Left renal cortex interstitium (tissue), 4 donors: ENCODE measurements at regions not wholly inside any gene's neighbourhood (a gene's known extent, or its start where the extent isn't known, plus 50 kb on each side); places are given as distances from the start of the nearest gene placed in this dataset.

Source experiments
- DNase-seq, 4 donors: peaks; one replicate each; pipeline ENCODE4 v3.0.0-alpha.2; 2013; ENCODE audit warnings: low read depth in 4 of 4, low spot score in 2 of 4, missing footprints in 1 of 4

- no peak for DNase-seq
Observed at GRCh38 chr10:131743190-131744151, 157.3 kb upstream of the PPP2R2D start.

GRCh38 chr10:131744346-131744745 lies 156.5 kb upstream of the PPP2R2D start:
- no peak for DNase-seq

GRCh38 chr10:131745591-131745990 lies 155.2 kb upstream of the PPP2R2D start:
- DNase-seq: no peak

GRCh38 chr10:131746241-131746711 lies 154.5 kb upstream of the PPP2R2D start:
- no peak for DNase-seq

GRCh38 chr10:131746785-131747184 lies 154.0 kb upstream of the PPP2R2D start:
- no peak for DNase-seq

- DNase-seq: no peak
Observed at GRCh38 chr10:131747251-131747650, 153.6 kb upstream of the PPP2R2D start.

- DNase-seq: no peak
Observed at GRCh38 chr10:131747791-131748190, 153.0 kb upstream of the PPP2R2D start.

GRCh38 chr10:131748191-131748590 lies 152.6 kb upstream of the PPP2R2D start:
- no peak for DNase-seq

- DNase-seq: no peak
Observed at GRCh38 chr10:131748831-131749766, 151.7 kb upstream of the PPP2R2D start.

GRCh38 chr10:131749767-131750142 lies 151.1 kb upstream of the PPP2R2D start:
- DNase-seq: no peak

- DNase-seq: no peak
Observed at GRCh38 chr10:131750171-131750895, 150.5 kb upstream of the PPP2R2D start.

- no peak for DNase-seq
Observed at GRCh38 chr10:131750973-131751826, 149.6 kb upstream of the PPP2R2D start.

GRCh38 chr10:131751827-131752775 lies 148.7 kb upstream of the PPP2R2D start:
- DNase-seq: no peak

GRCh38 chr10:131753336-131753735 lies 147.5 kb upstream of the PPP2R2D start:
- DNase-seq: no peak

- no peak for DNase-seq
Observed at GRCh38 chr10:131755200-131755599, 145.6 kb upstream of the PPP2R2D start.

GRCh38 chr10:131757285-131758058 lies 143.3 kb upstream of the PPP2R2D start:
- DNase-seq: no peak

GRCh38 chr10:131758062-131758938 lies 142.5 kb upstream of the PPP2R2D start:
- DNase-seq: no peak
